Mesothelial cell of epicardium (in vitro differentiated cells): ENCODE measurements at regions not wholly inside any gene's neighbourhood (a gene's known extent, or its start where the extent isn't known, plus 50 kb on each side); places are given as distances from the start of the nearest gene placed in this dataset.

Experiments used
- DNase-seq, 2 experiments: peaks; one replicate each; pipeline ENCODE4 v3.0.0; 2021; ENCODE audit warnings: low spot score in 2 of 2; ENCODE audit not compliant: unreplicated experiment in 2 of 2
- H3K27ac Mint-ChIP-seq: 2 replicates; pipeline ENCODE4 v1.8.0; 2021; ENCODE audit warnings: mixed read lengths
- H3K27me3 Mint-ChIP-seq: 2 replicates; pipeline ENCODE4 v1.8.0; 2021; ENCODE audit warnings: low read depth, mixed read lengths
- H3K36me3 Mint-ChIP-seq: 2 replicates; pipeline ENCODE4 v1.8.0; 2021; ENCODE audit warnings: mixed read lengths
- H3K4me1 Mint-ChIP-seq: 2 replicates; pipeline ENCODE4 v1.8.0; 2021; ENCODE audit warnings: mixed read lengths
- H3K4me3 Mint-ChIP-seq: 2 replicates; pipeline ENCODE4 v1.8.0; 2021; ENCODE audit warnings: mild to moderate bottlenecking, moderate library complexity, mixed read lengths
- H3K9me3 Mint-ChIP-seq: 2 replicates; pipeline ENCODE4 v1.8.0; 2021; ENCODE audit warnings: mixed read lengths
- CTCF ChIP-seq: fragments of 200-600 bp; sonication (generic); IDR thresholded peaks from one replicate; pipeline ENCODE4 v1.5.0; 2021; ENCODE audit warnings: antibody characterized with exemption; ENCODE audit not compliant: unreplicated experiment

- H3K4me3 Mint-ChIP-seq = no peak overlapping the region
- peaks cover 8% of the 10 kb centered on the region for H3K27me3 Mint-ChIP-seq
- H3K9me3 Mint-ChIP-seq = no peaks in the 10 kb centered on the region
- peaks cover 8% of the 10 kb centered on the region for H3K4me1 Mint-ChIP-seq
- no peak for TF ChIP-seq CTCF
- no peaks in the 10 kb centered on the region for H3K36me3 Mint-ChIP-seq
- H3K27ac Mint-ChIP-seq = no peak overlapping the region
- no peak for DNase-seq
Measured at GRCh38 chr10:43874984-43875383, 226.3 kb upstream of the ZNF32 start.

- no peak overlapping the region for H3K4me3 Mint-ChIP-seq
- no peak for DNase-seq
- H3K27ac Mint-ChIP-seq = no peak overlapping the region
- no peaks in the 10 kb centered on the region for H3K36me3 Mint-ChIP-seq
- H3K4me1 Mint-ChIP-seq = peaks cover 8% of the 10 kb centered on the region
- peaks cover 8% of the 10 kb centered on the region for H3K27me3 Mint-ChIP-seq
- no peak for TF ChIP-seq CTCF
- H3K9me3 Mint-ChIP-seq = no peaks in the 10 kb centered on the region
Measured at GRCh38 chr10:43873717-43874116, 225.0 kb upstream of the ZNF32 start.

- no peak for TF ChIP-seq CTCF
- H3K36me3 Mint-ChIP-seq = no peaks in the 10 kb centered on the region
- no peak overlapping the region for H3K27ac Mint-ChIP-seq
- H3K4me3 Mint-ChIP-seq = no peak overlapping the region
- no peaks in the 10 kb centered on the region for H3K9me3 Mint-ChIP-seq
- H3K27me3 Mint-ChIP-seq = peaks cover 8% of the 10 kb centered on the region
- DNase-seq = no peak
- H3K4me1 Mint-ChIP-seq = peaks cover 13% of the 10 kb centered on the region
Measured at GRCh38 chr10:43872644-43873043, 224.0 kb upstream of the ZNF32 start.

- Mint-ChIP-seq H3K4me3 (no peak overlapping the region), H3K9me3 (no peaks in the 10 kb centered on the region), H3K36me3 (no peaks in the 10 kb centered on the region), H3K4me1 (peaks cover 16% of the 10 kb centered on the region), H3K27ac (no peak overlapping the region), H3K27me3 (peaks cover 13% of the 10 kb centered on the region)
- DNase-seq = no peak
- TF ChIP-seq CTCF = no peak
Measured at GRCh38 chr10:43871545-43871944, 222.9 kb upstream of the ZNF32 start.

GRCh38 chr10:43870968-43871439 is 222.3 kb upstream of the ZNF32 start:
- H3K36me3 Mint-ChIP-seq = no peaks in the 10 kb centered on the region
- TF ChIP-seq CTCF = no peak
- H3K27ac Mint-ChIP-seq = no peak overlapping the region
- peaks cover 18% of the 10 kb centered on the region for H3K4me1 Mint-ChIP-seq
- peaks cover 18% of the 10 kb centered on the region for H3K27me3 Mint-ChIP-seq
- no peak for DNase-seq
- no peaks in the 10 kb centered on the region for H3K9me3 Mint-ChIP-seq
- no peak overlapping the region for H3K4me3 Mint-ChIP-seq

GRCh38 chr10:43869669-43870322 is 221.1 kb upstream of the ZNF32 start:
- no peak overlapping the region for H3K4me3 Mint-ChIP-seq
- peaks cover 23% of the 10 kb centered on the region for H3K27me3 Mint-ChIP-seq
- H3K27ac Mint-ChIP-seq = no peak overlapping the region
- DNase-seq = no peak
- H3K36me3 Mint-ChIP-seq = no peaks in the 10 kb centered on the region
- TF ChIP-seq CTCF = no peak
- no peaks in the 10 kb centered on the region for H3K9me3 Mint-ChIP-seq
- H3K4me1 Mint-ChIP-seq = peaks cover 26% of the 10 kb centered on the region
